ENCODE measurements at regions not wholly inside any gene's neighbourhood (a gene's known extent, or its start where the extent isn't known, plus 50 kb on each side); places are given as distances from the start of the nearest gene placed in this dataset.

- H3K36me3 ChIP-seq (ENCODE audit: control insufficient read depth in 2 of 2, insufficient read depth in 2 of 2, low read length in 1 of 2): no peaks in the 10 kb centered on the region
- H3K4me1 ChIP-seq (ENCODE audit: control insufficient read depth in 2 of 2, insufficient read depth in 2 of 2, low read length in 2 of 2): no peaks in the 10 kb centered on the region
- H3K9me3 ChIP-seq (ENCODE audit: control insufficient read depth in 2 of 2, insufficient read depth in 1 of 2, low read length in 1 of 2): no peaks in the 10 kb centered on the region
- WGBS: 81% methylated on average over 1 of the region's 1 CpG
- no peak overlapping the region for H3K4me3 ChIP-seq (ENCODE audit: low read length in 2 of 2)
- no peak for DNase-seq (ENCODE audit: low read depth in 6 of 9, low spot score in 9 of 9)
- H3K27me3 ChIP-seq (ENCODE audit: control insufficient read depth in 2 of 2, insufficient read depth in 1 of 2, low read length in 1 of 2): no peaks in the 10 kb centered on the region
- no peak overlapping the region for H3K27ac ChIP-seq (ENCODE audit: low read depth in 1 of 2, low read length in 1 of 2)
Measured at GRCh38 chr12:59193476-59194050, 273.3 kb upstream of the LRIG3 start.

GRCh38 chr12:59191372-59191771 is 271.1 kb upstream of the LRIG3 start:
- no peaks in the 10 kb centered on the region for H3K36me3 ChIP-seq (ENCODE audit: control insufficient read depth in 2 of 2, insufficient read depth in 2 of 2, low read length in 1 of 2)
- no peaks in the 10 kb centered on the region for H3K27me3 ChIP-seq (ENCODE audit: control insufficient read depth in 2 of 2, insufficient read depth in 1 of 2, low read length in 1 of 2)
- no peak for DNase-seq (ENCODE audit: low read depth in 6 of 9, low spot score in 9 of 9)
- H3K4me1 ChIP-seq (ENCODE audit: control insufficient read depth in 2 of 2, insufficient read depth in 2 of 2, low read length in 2 of 2): no peaks in the 10 kb centered on the region
- H3K4me3 ChIP-seq (ENCODE audit: low read length in 2 of 2): no peak overlapping the region
- H3K9me3 ChIP-seq (ENCODE audit: control insufficient read depth in 2 of 2, insufficient read depth in 1 of 2, low read length in 1 of 2): no peaks in the 10 kb centered on the region
- no peak overlapping the region for H3K27ac ChIP-seq (ENCODE audit: low read depth in 1 of 2, low read length in 1 of 2)
- 93% methylated on average over 1 of the region's 1 CpG for WGBS

GRCh38 chr12:59186451-59186850 is 266.1 kb upstream of the LRIG3 start:
- no peak for DNase-seq (ENCODE audit: low read depth in 6 of 9, low spot score in 9 of 9)
- Histone ChIP-seq H3K4me1 (ENCODE audit: control insufficient read depth in 2 of 2, insufficient read depth in 2 of 2, low read length in 2 of 2) (no peaks in the 10 kb centered on the region), H3K36me3 (ENCODE audit: control insufficient read depth in 2 of 2, insufficient read depth in 2 of 2, low read length in 1 of 2) (no peaks in the 10 kb centered on the region), H3K4me3 (ENCODE audit: low read length in 2 of 2) (no peak overlapping the region), H3K9me3 (ENCODE audit: control insufficient read depth in 2 of 2, insufficient read depth in 1 of 2, low read length in 1 of 2) (no peaks in the 10 kb centered on the region), H3K27me3 (ENCODE audit: control insufficient read depth in 2 of 2, insufficient read depth in 1 of 2, low read length in 1 of 2) (no peaks in the 10 kb centered on the region), H3K27ac (ENCODE audit: low read depth in 1 of 2, low read length in 1 of 2) (no peak overlapping the region)
- WGBS: 18% methylated on average over 3 of the region's 3 CpGs

GRCh38 chr12:59185295-59185694 is 265.0 kb upstream of the LRIG3 start:
- no peak overlapping the region for H3K27ac ChIP-seq (ENCODE audit: low read depth in 1 of 2, low read length in 1 of 2)
- H3K4me1 ChIP-seq (ENCODE audit: control insufficient read depth in 2 of 2, insufficient read depth in 2 of 2, low read length in 2 of 2): no peaks in the 10 kb centered on the region
- no peaks in the 10 kb centered on the region for H3K9me3 ChIP-seq (ENCODE audit: control insufficient read depth in 2 of 2, insufficient read depth in 1 of 2, low read length in 1 of 2)
- no peak overlapping the region for H3K4me3 ChIP-seq (ENCODE audit: low read length in 2 of 2)
- no peaks in the 10 kb centered on the region for H3K36me3 ChIP-seq (ENCODE audit: control insufficient read depth in 2 of 2, insufficient read depth in 2 of 2, low read length in 1 of 2)
- H3K27me3 ChIP-seq (ENCODE audit: control insufficient read depth in 2 of 2, insufficient read depth in 1 of 2, low read length in 1 of 2): no peaks in the 10 kb centered on the region
- WGBS: 3% methylated on average over 4 of the region's 4 CpGs
- DNase-seq (ENCODE audit: low read depth in 6 of 9, low spot score in 9 of 9): no peak

GRCh38 chr12:59182658-59183455 is 262.6 kb upstream of the LRIG3 start:
- WGBS: 95% methylated on average over 3 of the region's 3 CpGs

GRCh38 chr12:59182191-59182590 is 261.9 kb upstream of the LRIG3 start:
- no peaks in the 10 kb centered on the region for H3K36me3 ChIP-seq (ENCODE audit: control insufficient read depth in 2 of 2, insufficient read depth in 2 of 2, low read length in 1 of 2)
- no peak for DNase-seq (ENCODE audit: low read depth in 6 of 9, low spot score in 9 of 9)
- no peak overlapping the region for H3K4me3 ChIP-seq (ENCODE audit: low read length in 2 of 2)
- H3K4me1 ChIP-seq (ENCODE audit: control insufficient read depth in 2 of 2, insufficient read depth in 2 of 2, low read length in 2 of 2): no peaks in the 10 kb centered on the region
- no peaks in the 10 kb centered on the region for H3K9me3 ChIP-seq (ENCODE audit: control insufficient read depth in 2 of 2, insufficient read depth in 1 of 2, low read length in 1 of 2)
- H3K27ac ChIP-seq (ENCODE audit: low read depth in 1 of 2, low read length in 1 of 2): no peak overlapping the region
- 91% methylated on average over 4 of the region's 4 CpGs for WGBS
- no peaks in the 10 kb centered on the region for H3K27me3 ChIP-seq (ENCODE audit: control insufficient read depth in 2 of 2, insufficient read depth in 1 of 2, low read length in 1 of 2)

More at GRCh38 chr12:59182658-59183455, 262.6 kb upstream of the LRIG3 start:
- DNase-seq (ENCODE audit: low read depth in 6 of 9, low spot score in 9 of 9): no peak
- Histone ChIP-seq H3K27me3 (ENCODE audit: control insufficient read depth in 2 of 2, insufficient read depth in 1 of 2, low read length in 1 of 2) (no peaks in the 10 kb centered on the region), H3K4me1 (ENCODE audit: control insufficient read depth in 2 of 2, insufficient read depth in 2 of 2, low read length in 2 of 2) (no peaks in the 10 kb centered on the region), H3K36me3 (ENCODE audit: control insufficient read depth in 2 of 2, insufficient read depth in 2 of 2, low read length in 1 of 2) (no peaks in the 10 kb centered on the region), H3K9me3 (ENCODE audit: control insufficient read depth in 2 of 2, insufficient read depth in 1 of 2, low read length in 1 of 2) (no peaks in the 10 kb centered on the region), H3K4me3 (ENCODE audit: low read length in 2 of 2) (no peak overlapping the region), H3K27ac (ENCODE audit: low read depth in 1 of 2, low read length in 1 of 2) (no peak overlapping the region)

- no peaks in the 10 kb centered on the region for H3K4me1 ChIP-seq (ENCODE audit: control insufficient read depth in 2 of 2, insufficient read depth in 2 of 2, low read length in 2 of 2)
- WGBS: 91% methylated on average over 2 of the region's 2 CpGs
- no peak for DNase-seq (ENCODE audit: low read depth in 6 of 9, low spot score in 9 of 9)
- H3K36me3 ChIP-seq (ENCODE audit: control insufficient read depth in 2 of 2, insufficient read depth in 2 of 2, low read length in 1 of 2): no peaks in the 10 kb centered on the region
- no peaks in the 10 kb centered on the region for H3K9me3 ChIP-seq (ENCODE audit: control insufficient read depth in 2 of 2, insufficient read depth in 1 of 2, low read length in 1 of 2)
- no peak overlapping the region for H3K4me3 ChIP-seq (ENCODE audit: low read length in 2 of 2)
- H3K27me3 ChIP-seq (ENCODE audit: control insufficient read depth in 2 of 2, insufficient read depth in 1 of 2, low read length in 1 of 2): no peaks in the 10 kb centered on the region
- no peak overlapping the region for H3K27ac ChIP-seq (ENCODE audit: low read depth in 1 of 2, low read length in 1 of 2)
Measured at GRCh38 chr12:59181196-59181777, 261.0 kb upstream of the LRIG3 start.

GRCh38 chr12:59179231-59179630 is 258.9 kb upstream of the LRIG3 start:
- H3K4me3 ChIP-seq (ENCODE audit: low read length in 2 of 2): no peak overlapping the region
- 82% methylated on average over 1 of the region's 1 CpG for WGBS
- H3K4me1 ChIP-seq (ENCODE audit: control insufficient read depth in 2 of 2, insufficient read depth in 2 of 2, low read length in 2 of 2): no peaks in the 10 kb centered on the region
- no peak for DNase-seq (ENCODE audit: low read depth in 6 of 9, low spot score in 9 of 9)
- H3K36me3 ChIP-seq (ENCODE audit: control insufficient read depth in 2 of 2, insufficient read depth in 2 of 2, low read length in 1 of 2): no peaks in the 10 kb centered on the region
- H3K27me3 ChIP-seq (ENCODE audit: control insufficient read depth in 2 of 2, insufficient read depth in 1 of 2, low read length in 1 of 2): no peaks in the 10 kb centered on the region
- no peak overlapping the region for H3K27ac ChIP-seq (ENCODE audit: low read depth in 1 of 2, low read length in 1 of 2)
- no peaks in the 10 kb centered on the region for H3K9me3 ChIP-seq (ENCODE audit: control insufficient read depth in 2 of 2, insufficient read depth in 1 of 2, low read length in 1 of 2)

- no peak for DNase-seq (ENCODE audit: low read depth in 6 of 9, low spot score in 9 of 9)
- Histone ChIP-seq H3K36me3 (ENCODE audit: control insufficient read depth in 2 of 2, insufficient read depth in 2 of 2, low read length in 1 of 2) (no peaks in the 10 kb centered on the region), H3K4me3 (ENCODE audit: low read length in 2 of 2) (no peak overlapping the region), H3K27me3 (ENCODE audit: control insufficient read depth in 2 of 2, insufficient read depth in 1 of 2, low read length in 1 of 2) (no peaks in the 10 kb centered on the region), H3K27ac (ENCODE audit: low read depth in 1 of 2, low read length in 1 of 2) (no peak overlapping the region), H3K4me1 (ENCODE audit: control insufficient read depth in 2 of 2, insufficient read depth in 2 of 2, low read length in 2 of 2) (no peaks in the 10 kb centered on the region), H3K9me3 (ENCODE audit: control insufficient read depth in 2 of 2, insufficient read depth in 1 of 2, low read length in 1 of 2) (no peaks in the 10 kb centered on the region)
- WGBS: 94% methylated on average over 4 of the region's 4 CpGs
Measured at GRCh38 chr12:59173695-59174094, 253.4 kb upstream of the LRIG3 start.

Data from thymus (tissue), 11 donors.